Gastroesophageal sphincter (tissue), 3 donors: ENCODE measurements at regions not wholly inside any gene's neighbourhood (a gene's known extent, or its start where the extent isn't known, plus 50 kb on each side); places are given as distances from the start of the nearest gene placed in this dataset.

ENCODE experiments used
- EP300 ChIP-seq: sonication (generic); formaldehyde crosslinking; IDR thresholded peaks from one replicate; pipeline ENCODE4 v1.6.1; 2017; ENCODE audit warnings: antibody characterized with exemption, mild to moderate bottlenecking
- POLR2A ChIP-seq, 2 donors: fragments of 450-650 bp; IDR thresholded peaks; one replicate each; pipeline ENCODE4 v1.6.1; 2017; ENCODE audit warnings: antibody characterized with exemption in 2 of 2, mild to moderate bottlenecking in 2 of 2, moderate library complexity in 1 of 2
- POLR2AphosphoS5 ChIP-seq: sonication (generic); formaldehyde crosslinking; IDR thresholded peaks from one replicate; pipeline ENCODE4 v1.6.1; 2017; ENCODE audit warnings: antibody characterized with exemption
- TF ChIP-seq, protein P1 (sequence below), 4 experiments: fragments of 200-600 bp in 2 of 4; fragments of 450-650 bp in 2 of 4; sonication (generic) in 1 of 4; IDR thresholded peaks; one replicate each; pipeline ENCODE4 v1.5.1; 2017 to 2019; ENCODE audit warnings: antibody characterized with exemption in 4 of 4, mild to moderate bottlenecking in 2 of 4, moderate library complexity in 2 of 4

DNA sequence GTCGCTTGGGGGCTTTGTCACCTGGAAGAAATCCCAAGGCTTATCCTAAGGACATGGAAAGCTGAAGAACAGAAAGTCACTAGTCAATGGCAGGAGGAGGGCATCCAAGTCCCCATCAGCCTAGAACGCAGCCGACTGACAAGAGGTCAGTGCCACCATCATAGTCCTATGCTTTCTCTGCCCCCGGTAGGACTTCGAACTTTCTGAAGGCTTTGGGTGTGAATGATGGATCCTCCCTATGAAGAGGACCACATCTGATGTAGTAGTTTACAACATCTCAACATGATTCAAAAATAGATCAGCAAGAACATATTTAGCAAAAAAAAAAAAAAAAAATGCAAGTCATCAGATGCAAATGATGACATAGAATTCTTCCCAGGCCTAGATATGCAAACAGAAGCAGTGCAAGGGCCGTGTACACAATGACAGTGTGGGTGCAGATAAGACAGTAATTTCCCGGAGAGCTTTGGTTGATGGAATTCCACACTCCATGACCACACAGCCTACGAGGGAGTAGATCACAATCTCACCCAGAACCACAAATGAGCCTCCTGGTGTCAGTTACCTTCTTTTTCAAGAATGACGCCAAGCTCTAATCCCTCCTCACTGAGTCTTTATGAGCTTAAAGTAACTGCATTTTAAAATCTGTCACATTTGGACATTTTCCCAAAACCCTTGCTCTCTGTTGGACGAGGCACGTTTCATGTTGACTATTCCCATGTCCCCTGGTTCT lies 88.2 kb downstream of the PSMG1 start:
- TF ChIP-seq, protein P1, sequence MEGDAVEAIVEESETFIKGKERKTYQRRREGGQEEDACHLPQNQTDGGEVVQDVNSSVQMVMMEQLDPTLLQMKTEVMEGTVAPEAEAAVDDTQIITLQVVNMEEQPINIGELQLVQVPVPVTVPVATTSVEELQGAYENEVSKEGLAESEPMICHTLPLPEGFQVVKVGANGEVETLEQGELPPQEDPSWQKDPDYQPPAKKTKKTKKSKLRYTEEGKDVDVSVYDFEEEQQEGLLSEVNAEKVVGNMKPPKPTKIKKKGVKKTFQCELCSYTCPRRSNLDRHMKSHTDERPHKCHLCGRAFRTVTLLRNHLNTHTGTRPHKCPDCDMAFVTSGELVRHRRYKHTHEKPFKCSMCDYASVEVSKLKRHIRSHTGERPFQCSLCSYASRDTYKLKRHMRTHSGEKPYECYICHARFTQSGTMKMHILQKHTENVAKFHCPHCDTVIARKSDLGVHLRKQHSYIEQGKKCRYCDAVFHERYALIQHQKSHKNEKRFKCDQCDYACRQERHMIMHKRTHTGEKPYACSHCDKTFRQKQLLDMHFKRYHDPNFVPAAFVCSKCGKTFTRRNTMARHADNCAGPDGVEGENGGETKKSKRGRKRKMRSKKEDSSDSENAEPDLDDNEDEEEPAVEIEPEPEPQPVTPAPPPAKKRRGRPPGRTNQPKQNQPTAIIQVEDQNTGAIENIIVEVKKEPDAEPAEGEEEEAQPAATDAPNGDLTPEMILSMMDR (IDR thresholded peaks at IDR 0.05): no peak
- no peak for TF ChIP-seq POLR2A (IDR thresholded peaks at IDR 0.05)
- TF ChIP-seq POLR2AphosphoS5: no peak
- TF ChIP-seq EP300: no peak
